ENCODE measurements at regions not wholly inside any gene's neighbourhood (a gene's known extent, or its start where the extent isn't known, plus 50 kb on each side); places are given as distances from the start of the nearest gene placed in this dataset.
A peak's percentile ranks its signal among the peaks of the same experiment; 100 is the strongest.

DNA sequence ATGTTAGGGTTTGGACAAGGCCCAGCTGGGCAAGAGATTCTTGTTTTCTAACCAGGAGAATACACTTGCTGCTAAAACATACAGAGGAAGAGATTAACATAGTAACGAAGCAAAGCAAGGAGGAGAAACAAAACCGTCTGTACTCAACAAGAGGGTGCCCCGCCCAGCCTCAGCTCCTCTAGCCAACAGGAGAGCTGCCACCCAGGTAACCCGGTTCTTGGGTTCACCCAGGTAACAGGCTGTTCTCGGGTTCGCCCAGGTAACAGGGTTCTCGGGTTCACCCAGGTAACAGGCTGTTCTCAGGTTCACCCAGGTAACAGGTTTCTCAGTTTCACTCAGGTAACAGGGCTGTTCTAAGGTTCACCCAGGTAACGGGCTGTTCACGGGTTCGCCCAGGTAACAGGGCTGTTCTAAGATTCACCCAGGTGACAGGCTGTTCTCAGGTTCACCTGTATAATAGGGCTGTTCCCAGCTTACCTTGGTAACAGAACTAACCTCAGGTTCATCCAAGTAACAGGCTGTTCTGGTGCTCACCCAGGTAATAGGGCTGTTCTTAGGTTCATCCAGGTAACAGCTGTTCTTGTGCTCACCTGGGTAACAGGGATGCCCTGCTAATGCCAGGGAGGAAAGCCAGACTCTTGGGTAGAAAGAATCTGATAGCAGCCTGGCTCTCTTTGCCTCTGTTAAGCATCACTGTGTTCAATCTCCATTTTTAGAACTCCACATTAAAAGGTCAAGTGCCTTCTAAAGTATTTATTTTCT lies 271.6 kb downstream of the SYK start:
- no peak overlapping the region for H3K27ac ChIP-seq

DNA sequence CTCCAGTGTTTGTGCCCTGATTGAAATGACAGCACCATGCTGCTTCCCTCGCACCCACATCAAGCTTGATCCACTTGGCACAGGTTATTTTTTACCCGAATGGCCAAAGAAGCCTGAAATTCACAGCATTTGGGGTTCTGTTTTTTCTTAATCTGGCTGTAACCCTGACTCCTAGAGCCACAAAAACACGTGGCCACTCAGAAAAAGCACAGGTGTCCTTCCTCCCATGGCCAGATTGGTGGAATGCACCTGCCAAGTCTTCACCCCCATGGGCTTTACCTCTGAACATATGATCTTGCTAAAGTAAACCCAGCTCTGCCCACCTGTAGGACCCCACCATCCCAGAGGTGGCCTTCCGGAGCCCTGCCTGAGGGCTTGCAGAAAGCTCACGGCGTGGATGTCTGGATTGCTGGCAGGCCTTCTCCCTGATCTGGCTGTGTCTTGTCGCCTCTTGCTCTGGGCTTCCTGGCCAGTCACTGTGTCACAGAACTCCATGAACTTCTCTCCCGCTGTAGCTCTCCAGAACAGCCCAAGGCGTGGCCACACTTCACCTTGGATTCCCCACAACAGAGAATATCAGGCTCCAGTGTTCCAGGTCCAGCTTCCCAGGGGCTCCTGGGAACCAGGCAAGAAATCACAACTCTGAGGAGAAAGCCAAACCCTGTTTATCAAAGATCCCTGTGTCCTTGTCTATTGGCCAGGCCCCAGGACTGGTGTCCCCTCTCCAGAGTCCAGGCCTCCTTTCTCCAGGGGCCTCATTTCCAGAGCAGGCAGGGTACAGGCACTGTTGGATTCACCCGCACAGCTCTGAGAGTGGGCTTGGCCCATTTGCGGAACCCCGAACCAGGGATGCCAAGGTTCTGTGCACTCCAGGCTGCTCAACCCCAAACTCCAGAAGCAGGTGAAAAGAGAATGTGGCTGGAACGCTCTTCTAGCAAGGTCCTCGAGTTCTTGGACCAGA lies 272.5 kb downstream of the SYK start:
- H3K27ac ChIP-seq: no peak overlapping the region
- in situ Hi-C loops (cut with MboI; ENCODE audit: low pct_unique_long_range_greater_than_20kb in 2 of 9, low sequenced_read_pairs in 9 of 9, unreplicated experiment in 9 of 9): loop anchor here in 1 of 9 experiments (25.0 kb wide), 1 partner anchor 338 kb away; the partner anchor contains the start of gene NFIL3
- no peak for ATAC-seq (replicated peaks in 6 of 8)
- 60 to 100% (median 89%) methylated on average over 1 to 10 of the region's 14 CpGs for WGBS, 10 experiments
- H3K4me1 ChIP-seq (replicated peaks in 1 of 2): peaks cover 3 to 6% of the 10 kb centered on the region in 2 donors
- H3K4me3 ChIP-seq: no peak overlapping the region

More for the DNA sequence above, 271.6 kb downstream of the SYK start:
- ATAC-seq (replicated peaks in 6 of 8): no peak
- in situ Hi-C loops (cut with MboI; ENCODE audit: low pct_unique_long_range_greater_than_20kb in 2 of 9, low sequenced_read_pairs in 9 of 9, unreplicated experiment in 9 of 9): loop anchor here in 1 of 9 experiments (25.0 kb wide), 1 partner anchor 339 kb away; the partner anchor contains the start of gene NFIL3
- 79 to 100% (median 91%) methylated on average over 1 to 10 of the region's 10 CpGs; no CpG with 5 or more reads in 3 of the 10 experiments for WGBS, 10 experiments
- no peak overlapping the region for H3K4me3 ChIP-seq
- peaks cover 3 to 6% of the 10 kb centered on the region in 2 donors for H3K4me1 ChIP-seq (replicated peaks in 1 of 2)

DNA sequence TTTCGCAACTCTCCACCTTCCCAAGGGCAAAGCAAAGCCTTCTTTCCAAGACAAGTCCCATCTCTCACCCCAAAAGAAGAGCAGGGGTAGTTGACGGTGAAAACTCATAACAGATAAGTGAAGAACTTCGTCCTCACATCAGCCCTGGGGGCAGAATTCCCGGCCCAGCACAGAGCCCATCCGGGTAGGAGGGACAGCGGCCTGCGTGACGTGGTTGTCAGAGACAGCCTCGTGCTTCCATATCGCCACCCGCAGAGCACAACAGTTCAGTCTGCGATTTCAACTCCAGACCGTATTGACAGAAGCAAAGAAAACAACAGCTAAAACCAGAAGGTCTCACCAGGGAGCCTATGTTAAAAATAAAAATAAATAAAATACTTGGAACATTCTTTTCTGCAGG lies 273.2 kb downstream of the SYK start:
- 77 to 97% (median 84%) methylated on average over 4 to 12 of the region's 13 CpGs for WGBS, 10 experiments
- in situ Hi-C loops (cut with MboI; ENCODE audit: low pct_unique_long_range_greater_than_20kb in 2 of 9, low sequenced_read_pairs in 9 of 9, unreplicated experiment in 9 of 9): loop anchor here in 1 of 9 experiments (25.0 kb wide), 1 partner anchor 337 kb away; the partner anchor contains the start of gene NFIL3
- Histone ChIP-seq H3K27ac (no peak overlapping the region), H3K4me3 (no peak overlapping the region), H3K4me1 (replicated peaks in 1 of 2) (peaks cover 3 to 6% of the 10 kb centered on the region in 2 donors)
- no peak for ATAC-seq (replicated peaks in 6 of 8)

DNA sequence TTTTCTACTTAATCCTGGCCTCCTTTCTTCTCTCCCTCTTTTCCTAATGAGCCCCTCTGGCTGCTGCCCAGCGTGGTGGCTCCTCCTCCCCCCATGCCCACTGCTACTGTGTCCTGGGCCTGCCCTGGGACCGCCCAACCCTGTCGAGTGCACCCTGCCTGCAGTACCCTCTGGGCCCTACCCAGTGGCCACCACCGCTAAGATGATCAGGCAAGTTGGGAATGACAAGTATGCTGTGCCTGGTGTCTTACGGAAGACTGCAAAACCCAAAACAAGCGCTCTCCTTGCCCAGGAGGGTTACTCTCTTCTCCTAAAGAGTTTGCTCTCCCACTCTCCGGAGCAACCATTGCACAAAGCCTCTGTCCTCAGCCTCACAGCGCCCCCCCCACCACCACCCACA lies 273.7 kb downstream of the SYK start:
- Histone ChIP-seq H3K27ac (no peak overlapping the region), H3K4me3 (no peak overlapping the region), H3K4me1 (replicated peaks in 1 of 2) (peaks cover 3 to 6% of the 10 kb centered on the region in 2 donors)
- in situ Hi-C loops (cut with MboI; ENCODE audit: low pct_unique_long_range_greater_than_20kb in 2 of 9, low sequenced_read_pairs in 9 of 9, unreplicated experiment in 9 of 9): no loop called here
- WGBS, 10 experiments: 67 to 87% (median 79%) methylated on average over 1 to 3 of the region's 8 CpGs; no CpG with 5 or more reads in 6 of the 10 experiments
- ATAC-seq (replicated peaks in 6 of 8): no peak

DNA sequence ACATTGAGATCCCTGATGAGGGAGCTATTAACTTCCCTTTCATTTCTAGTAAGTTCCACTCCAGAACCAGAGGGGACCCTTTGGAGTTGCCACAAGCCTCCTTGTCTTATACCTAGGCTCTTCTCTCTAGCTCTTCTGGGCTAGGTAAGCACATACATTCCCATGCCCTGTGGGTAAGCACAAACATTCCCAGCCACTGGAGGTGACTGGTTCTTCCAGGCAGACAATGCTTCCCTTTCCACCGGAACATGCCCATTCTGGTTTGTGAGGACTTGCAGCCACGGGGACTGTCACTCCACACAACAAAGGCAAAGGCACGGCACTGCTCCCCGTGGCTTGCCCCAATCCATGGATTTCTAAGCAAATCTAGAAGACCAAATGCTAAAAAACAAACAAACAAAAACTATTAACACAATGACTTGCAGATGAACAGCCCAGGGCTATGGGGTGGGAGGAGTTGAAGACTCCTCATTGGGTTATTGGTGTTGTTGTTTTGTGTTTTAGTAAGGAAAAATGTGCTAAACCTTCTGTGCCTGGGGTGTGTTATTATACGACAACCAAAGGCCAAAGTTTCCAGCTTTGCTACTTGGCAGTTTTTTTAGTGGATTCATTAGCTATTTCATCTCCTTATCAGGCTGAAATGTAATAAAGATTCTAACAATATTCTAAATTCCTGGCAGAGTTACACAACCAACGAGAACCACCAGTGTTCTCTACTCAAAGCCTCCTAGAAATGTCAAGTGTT lies 276.2 kb downstream of the SYK start:
- in situ Hi-C loops (cut with MboI; ENCODE audit: low pct_unique_long_range_greater_than_20kb in 2 of 9, low sequenced_read_pairs in 9 of 9, unreplicated experiment in 9 of 9): no loop called here
- Histone ChIP-seq H3K27ac (no peak overlapping the region), H3K4me3 (no peak overlapping the region), H3K4me1 (replicated peaks in 1 of 2) (no peaks in the 10 kb centered on the region)
- peak in 3 of 8 experiments; percentile 82 to 90 (median 83) for ATAC-seq (replicated peaks in 6 of 8)
- 9 to 96% (median 78%) methylated on average over 1 to 6 of the region's 6 CpGs for WGBS, 10 experiments

DNA sequence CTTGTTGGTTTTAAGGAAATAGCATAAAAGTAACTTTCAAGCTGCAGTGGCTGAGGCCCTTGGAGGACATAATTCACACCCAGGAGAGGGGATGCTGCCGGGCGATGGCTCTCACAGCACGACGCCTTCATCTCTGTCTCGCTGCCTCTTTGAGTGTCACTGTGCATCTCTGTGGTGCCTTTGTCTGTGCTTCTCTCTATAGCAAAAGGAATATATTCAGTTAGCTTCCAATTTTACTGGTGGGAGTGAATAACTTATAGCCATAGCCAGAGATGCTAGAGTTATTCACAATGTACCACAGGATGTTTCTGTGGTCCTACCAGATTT lies 276.7 kb downstream of the SYK start:
- Histone ChIP-seq H3K4me3 (no peak overlapping the region), H3K27ac (no peak overlapping the region), H3K4me1 (replicated peaks in 1 of 2) (no peaks in the 10 kb centered on the region)
- WGBS, 10 experiments: 60 to 100% (median 80%) methylated on average over 2 to 5 of the region's 5 CpGs; no CpG with 5 or more reads in 6 of the 10 experiments
- no peak for ATAC-seq (replicated peaks in 6 of 8)
- in situ Hi-C loops (cut with MboI; ENCODE audit: low pct_unique_long_range_greater_than_20kb in 2 of 9, low sequenced_read_pairs in 9 of 9, unreplicated experiment in 9 of 9): no loop called here

DNA sequence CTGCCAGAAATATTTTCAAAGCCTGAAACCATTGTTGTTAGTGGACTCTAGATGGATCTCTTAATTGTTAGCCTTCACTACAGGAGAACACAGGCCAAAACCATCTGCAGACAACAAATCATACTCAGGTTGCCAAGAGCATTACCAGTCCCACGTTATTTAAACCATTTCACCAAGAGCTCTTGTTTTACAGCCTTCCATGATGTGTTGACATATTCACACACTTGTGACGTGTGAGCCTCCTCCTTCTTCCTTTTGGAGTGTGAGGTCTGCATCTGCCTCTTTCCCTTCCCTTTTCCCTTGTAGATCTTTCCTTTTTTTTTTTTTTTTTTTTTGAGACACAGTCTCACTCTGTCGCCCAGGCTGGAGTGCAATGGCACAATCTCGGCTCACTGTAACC lies 279.0 kb downstream of the AUH start:
- no peaks in the 10 kb centered on the region for H3K4me1 ChIP-seq (replicated peaks in 1 of 2)
- ATAC-seq (replicated peaks in 6 of 8): no peak
- in situ Hi-C loops (cut with MboI; ENCODE audit: low pct_unique_long_range_greater_than_20kb in 2 of 9, low sequenced_read_pairs in 9 of 9, unreplicated experiment in 9 of 9): no loop called here
- no peak overlapping the region for H3K4me3 ChIP-seq
- no peak overlapping the region for H3K27ac ChIP-seq
- 45 to 100% (median 80%) methylated on average over 1 to 4 of the region's 4 CpGs; no CpG with 5 or more reads in 1 of the 10 experiments for WGBS, 10 experiments

DNA sequence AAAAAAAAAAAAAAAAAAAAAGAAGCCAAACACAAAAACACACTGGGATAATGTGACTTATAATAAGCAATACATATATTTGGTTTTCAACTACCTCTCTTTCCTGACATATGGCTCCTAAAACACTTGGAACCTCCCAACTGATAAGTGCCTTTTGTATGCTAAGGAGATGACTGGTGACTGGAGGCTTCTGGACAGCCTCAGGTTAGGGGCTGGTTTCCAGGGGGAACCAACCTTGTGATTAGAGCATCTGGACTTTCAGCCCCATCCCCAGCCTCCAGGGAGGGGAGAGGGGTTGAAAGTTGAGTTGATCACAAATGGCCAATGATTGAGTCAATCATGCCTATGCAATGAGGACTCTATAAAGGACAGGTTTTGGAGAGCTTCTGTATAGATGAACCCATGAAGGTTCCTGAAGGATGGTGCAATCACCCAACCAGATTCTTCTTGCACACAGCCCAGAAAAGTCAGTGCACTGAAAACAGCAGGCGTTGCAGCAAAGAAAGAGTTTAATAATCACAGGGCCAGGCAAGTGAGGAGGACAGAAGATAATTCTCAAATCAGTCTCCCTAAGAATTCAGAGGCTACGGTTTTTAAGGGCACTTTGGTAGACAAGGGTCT lies 276.7 kb downstream of the AUH start:
- ATAC-seq (replicated peaks in 6 of 8): no peak
- WGBS, 10 experiments: 0 to 100% (median 87%) methylated on average over 1 to 2 of the region's 2 CpGs; no CpG with 5 or more reads in 2 of the 10 experiments
- in situ Hi-C loops (cut with MboI; ENCODE audit: low pct_unique_long_range_greater_than_20kb in 2 of 9, low sequenced_read_pairs in 9 of 9, unreplicated experiment in 9 of 9): no loop called here
- Histone ChIP-seq H3K27ac (no peak overlapping the region), H3K4me3 (no peak overlapping the region), H3K4me1 (replicated peaks in 1 of 2) (no peaks in the 10 kb centered on the region)

DNA sequence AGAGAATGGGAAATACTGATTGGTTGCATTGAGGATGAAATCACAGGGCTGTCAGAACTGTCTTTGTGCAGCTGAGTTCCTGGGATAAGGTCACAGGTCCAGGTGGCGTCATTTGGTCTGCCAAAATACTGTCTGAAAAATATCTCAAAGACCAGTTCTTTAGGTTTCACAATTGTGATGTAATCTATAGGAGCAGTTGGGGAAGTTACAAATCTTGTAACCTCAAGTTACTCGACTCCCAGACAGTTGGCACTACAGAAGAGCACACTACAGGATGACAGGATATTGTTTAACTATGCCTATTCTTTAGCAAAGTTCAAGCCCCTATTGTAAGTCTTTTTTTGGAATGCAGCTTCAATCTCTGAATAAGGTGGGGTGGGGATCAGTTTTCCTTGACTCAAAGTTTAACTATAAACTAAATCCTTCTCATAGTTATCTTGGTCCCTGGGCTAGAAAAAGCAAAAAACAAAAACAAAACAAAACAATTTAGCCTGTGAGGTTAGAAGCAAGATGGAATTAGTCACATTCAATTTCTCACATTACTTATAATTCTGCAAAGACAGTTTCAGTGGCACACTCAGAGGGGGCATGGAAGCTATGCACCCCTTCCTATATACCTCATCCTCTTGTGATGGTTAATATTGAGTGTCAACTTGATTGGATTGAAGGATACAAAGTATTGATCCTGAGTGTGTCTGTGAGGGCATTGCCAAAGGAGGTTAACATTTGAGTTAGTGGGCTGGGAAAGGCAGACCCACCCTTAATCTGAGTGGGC lies 276.0 kb downstream of the AUH start:
- no peak for ATAC-seq (replicated peaks in 6 of 8)
- no peak overlapping the region for H3K4me3 ChIP-seq
- H3K27ac ChIP-seq: no peak overlapping the region
- no peaks in the 10 kb centered on the region for H3K4me1 ChIP-seq (replicated peaks in 1 of 2)
- 60 to 94% (median 83%) methylated on average over 1 to 2 of the region's 2 CpGs; no CpG with 5 or more reads in 4 of the 10 experiments for WGBS, 10 experiments
- in situ Hi-C loops (cut with MboI; ENCODE audit: low pct_unique_long_range_greater_than_20kb in 2 of 9, low sequenced_read_pairs in 9 of 9, unreplicated experiment in 9 of 9): no loop called here

DNA sequence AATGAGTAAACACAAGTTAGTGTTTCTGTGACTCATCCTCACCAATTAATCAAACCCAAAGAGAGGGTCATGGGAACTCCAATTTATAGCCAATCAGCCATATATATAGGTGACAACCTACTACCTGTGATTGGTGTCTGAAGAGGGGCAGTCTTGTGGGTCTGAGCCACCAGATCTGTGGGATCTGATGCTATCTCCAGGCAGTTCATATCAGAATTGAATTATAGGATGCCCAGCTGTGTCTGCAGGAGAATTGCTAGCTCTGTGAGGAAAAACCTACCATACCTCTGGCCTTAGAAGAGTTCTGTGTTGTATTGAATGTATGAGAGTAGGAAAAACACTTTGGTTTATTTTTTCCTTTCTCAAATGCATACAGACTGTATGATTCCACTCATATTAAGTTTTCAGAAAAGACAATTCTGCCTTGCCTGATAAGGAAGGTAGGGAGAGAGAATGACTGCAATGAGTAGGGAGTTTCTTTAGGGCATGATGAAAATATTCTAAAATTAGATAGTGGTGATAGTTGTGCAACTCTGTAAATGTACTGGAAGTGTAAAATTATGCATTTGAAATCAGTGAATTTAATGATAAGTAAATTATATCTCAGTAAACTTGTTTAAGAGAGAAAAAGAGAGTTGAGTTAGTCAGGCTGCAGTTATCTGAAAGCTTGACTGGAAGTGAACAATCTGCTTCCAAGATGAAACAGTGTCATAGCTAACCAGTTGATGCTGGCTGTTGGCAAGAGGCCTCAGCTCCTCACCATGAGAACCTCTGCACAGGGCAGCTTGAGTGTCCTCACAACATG lies 274.9 kb downstream of the AUH start:
- in situ Hi-C loops (cut with MboI; ENCODE audit: low pct_unique_long_range_greater_than_20kb in 2 of 9, low sequenced_read_pairs in 9 of 9, unreplicated experiment in 9 of 9): no loop called here
- ATAC-seq (replicated peaks in 6 of 8): no peak
- Histone ChIP-seq H3K4me1 (replicated peaks in 1 of 2) (no peaks in the 10 kb centered on the region), H3K4me3 (no peak overlapping the region), H3K27ac (no peak overlapping the region)

DNA sequence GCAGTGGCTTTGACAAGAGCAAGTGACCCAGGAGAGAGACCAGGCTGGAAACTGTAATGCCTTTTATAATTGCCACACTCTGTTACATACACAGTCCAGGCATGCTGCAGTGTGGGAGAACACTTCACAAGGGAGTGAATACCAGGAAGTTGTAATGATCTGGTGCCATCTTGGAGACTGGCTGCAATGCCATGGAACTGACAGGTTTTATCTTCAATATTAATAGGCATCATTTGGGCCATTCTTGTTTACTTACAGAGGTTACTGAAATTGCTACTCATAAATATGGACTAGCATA lies 274.3 kb downstream of the AUH start:
- Histone ChIP-seq H3K4me1 (replicated peaks in 1 of 2) (no peaks in the 10 kb centered on the region), H3K27ac (no peak overlapping the region), H3K4me3 (no peak overlapping the region)
- ATAC-seq (replicated peaks in 6 of 8): no peak
- in situ Hi-C loops (cut with MboI; ENCODE audit: low pct_unique_long_range_greater_than_20kb in 2 of 9, low sequenced_read_pairs in 9 of 9, unreplicated experiment in 9 of 9): no loop called here

All from motor neuron (in vitro differentiated cells).